Activated effector memory CD4-positive, alpha-beta T cell treated with Interleukin-2 at 50 U/mL for 16 hours (primary cell): ENCODE measurements at regions not wholly inside any gene's neighbourhood (a gene's known extent, or its start where the extent isn't known, plus 50 kb on each side); places are given as distances from the start of the nearest gene placed in this dataset.

Experiments
- DNase-seq: peaks from one replicate; pipeline ENCODE4 v3.0.0-alpha.2; 2020

- DNase-seq: no peak
Observed at GRCh38 chrX:43590150-43590549, 65.9 kb upstream of the MAOA start.

- no peak for DNase-seq
Observed at GRCh38 chrX:43592597-43592996, 63.5 kb upstream of the MAOA start.

GRCh38 chrX:43595931-43596330 lies 60.2 kb upstream of the MAOA start:
- no peak for DNase-seq

- DNase-seq: no peak
Observed at GRCh38 chrX:43604753-43605152, 51.3 kb upstream of the MAOA start.

- no peak for DNase-seq
Observed at GRCh38 chrX:43605351-43605750, 50.7 kb upstream of the MAOA start.
